ENCODE measurements at regions not wholly inside any gene's neighbourhood (a gene's known extent, or its start where the extent isn't known, plus 50 kb on each side); places are given as distances from the start of the nearest gene placed in this dataset.

DNA sequence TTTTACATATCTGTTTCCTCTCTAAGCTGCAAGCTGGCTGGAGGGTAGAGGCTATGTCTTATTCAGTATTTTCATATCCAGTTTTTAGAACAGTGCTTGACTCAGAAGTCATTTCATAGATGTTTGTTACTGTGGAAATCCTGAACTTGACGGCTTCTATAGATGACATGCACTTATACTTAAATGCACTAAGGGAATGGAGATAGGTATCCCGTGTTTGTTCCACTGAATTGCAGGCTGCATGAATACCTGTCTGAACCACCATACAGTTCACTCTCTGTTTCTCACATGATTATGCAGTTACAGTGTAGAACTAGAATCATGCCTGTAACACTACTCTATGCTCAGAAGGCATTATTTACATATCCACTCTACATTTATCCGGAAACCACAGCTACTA, 417.1 kb downstream of the MTX2 start:
- TF ChIP-seq, protein P1, sequence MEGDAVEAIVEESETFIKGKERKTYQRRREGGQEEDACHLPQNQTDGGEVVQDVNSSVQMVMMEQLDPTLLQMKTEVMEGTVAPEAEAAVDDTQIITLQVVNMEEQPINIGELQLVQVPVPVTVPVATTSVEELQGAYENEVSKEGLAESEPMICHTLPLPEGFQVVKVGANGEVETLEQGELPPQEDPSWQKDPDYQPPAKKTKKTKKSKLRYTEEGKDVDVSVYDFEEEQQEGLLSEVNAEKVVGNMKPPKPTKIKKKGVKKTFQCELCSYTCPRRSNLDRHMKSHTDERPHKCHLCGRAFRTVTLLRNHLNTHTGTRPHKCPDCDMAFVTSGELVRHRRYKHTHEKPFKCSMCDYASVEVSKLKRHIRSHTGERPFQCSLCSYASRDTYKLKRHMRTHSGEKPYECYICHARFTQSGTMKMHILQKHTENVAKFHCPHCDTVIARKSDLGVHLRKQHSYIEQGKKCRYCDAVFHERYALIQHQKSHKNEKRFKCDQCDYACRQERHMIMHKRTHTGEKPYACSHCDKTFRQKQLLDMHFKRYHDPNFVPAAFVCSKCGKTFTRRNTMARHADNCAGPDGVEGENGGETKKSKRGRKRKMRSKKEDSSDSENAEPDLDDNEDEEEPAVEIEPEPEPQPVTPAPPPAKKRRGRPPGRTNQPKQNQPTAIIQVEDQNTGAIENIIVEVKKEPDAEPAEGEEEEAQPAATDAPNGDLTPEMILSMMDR (CRISPR knock-in tag; IDR thresholded peaks at IDR 0.05) = no peak
- TF ChIP-seq POLR2A (IDR thresholded peaks at IDR 0.05; ENCODE audit: insufficient read depth in 1 of 2, low read depth in 2 of 2, low read length in 2 of 2) = no peak
- TF ChIP-seq ZFP62 (CRISPR knock-in tag; IDR thresholded peaks at IDR 0.05) = no peak
- no peak for TF ChIP-seq FOXM1 (CRISPR knock-in tag; IDR thresholded peaks at IDR 0.05)
- no peak for TF ChIP-seq CREM (IDR thresholded peaks at IDR 0.05)
- TF ChIP-seq CREM (CRISPR knock-in tag; IDR thresholded peaks at IDR 0.05) = no peak
- TF ChIP-seq, protein P2, sequence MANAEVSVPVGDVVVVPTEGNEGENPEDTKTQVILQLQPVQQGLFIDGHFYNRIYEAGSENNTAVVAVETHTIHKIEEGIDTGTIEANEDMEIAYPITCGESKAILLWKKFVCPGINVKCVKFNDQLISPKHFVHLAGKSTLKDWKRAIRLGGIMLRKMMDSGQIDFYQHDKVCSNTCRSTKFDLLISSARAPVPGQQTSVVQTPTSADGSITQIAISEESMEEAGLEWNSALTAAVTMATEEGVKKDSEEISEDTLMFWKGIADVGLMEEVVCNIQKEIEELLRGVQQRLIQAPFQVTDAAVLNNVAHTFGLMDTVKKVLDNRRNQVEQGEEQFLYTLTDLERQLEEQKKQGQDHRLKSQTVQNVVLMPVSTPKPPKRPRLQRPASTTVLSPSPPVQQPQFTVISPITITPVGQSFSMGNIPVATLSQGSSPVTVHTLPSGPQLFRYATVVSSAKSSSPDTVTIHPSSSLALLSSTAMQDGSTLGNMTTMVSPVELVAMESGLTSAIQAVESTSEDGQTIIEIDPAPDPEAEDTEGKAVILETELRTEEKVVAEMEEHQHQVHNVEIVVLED (CRISPR knock-in tag; IDR thresholded peaks at IDR 0.05; ENCODE audit: borderline replicate concordance) = no peak
- no peak for TF ChIP-seq FOXO1 (CRISPR knock-in tag; IDR thresholded peaks at IDR 0.05)
- no peak for TF ChIP-seq NR2F6 (IDR thresholded peaks at IDR 0.05)
- no peak for TF ChIP-seq NR2F6 (CRISPR knock-in tag; IDR thresholded peaks at IDR 0.05)
- TF ChIP-seq FOXK1 (CRISPR knock-in tag; IDR thresholded peaks at IDR 0.05; ENCODE audit: borderline replicate concordance, low read depth) = no peak
- no peak for TF ChIP-seq EZH2 (conservative IDR thresholded peaks at IDR 0.05; ENCODE audit: low read depth, low read length)
- no peak for TF ChIP-seq ZBTB8A (CRISPR knock-in tag; IDR thresholded peaks at IDR 0.05; ENCODE audit: borderline replicate concordance, low read depth)
- TF ChIP-seq, protein P3, sequence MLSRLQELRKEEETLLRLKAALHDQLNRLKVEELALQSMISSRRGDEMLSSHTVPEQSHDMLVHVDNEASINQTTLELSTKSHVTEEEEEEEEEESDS (CRISPR knock-in tag; IDR thresholded peaks at IDR 0.05; ENCODE audit: borderline replicate concordance) = no peak

Measured in HepG2 (cell line).